Hepatocyte (in vitro differentiated cells): ENCODE measurements at regions not wholly inside any gene's neighbourhood (a gene's known extent, or its start where the extent isn't known, plus 50 kb on each side); places are given as distances from the start of the nearest gene placed in this dataset.

ENCODE experiments used
- EZH2 ChIP-seq: fragments of 200-600 bp; sonication (generic); IDR thresholded peaks from 2 replicates; pipeline ENCODE4 v1.6.1; 2016; ENCODE audit warnings: antibody characterized with exemption, mild to moderate bottlenecking, borderline replicate concordance
- TF ChIP-seq, protein P1 (sequence below): fragments of 200-600 bp; sonication (generic); IDR thresholded peaks from 2 replicates; pipeline ENCODE4 v1.5.1; 2016; ENCODE audit warnings: antibody characterized with exemption, mild to moderate bottlenecking; ENCODE audit not compliant: poor library complexity

DNA sequence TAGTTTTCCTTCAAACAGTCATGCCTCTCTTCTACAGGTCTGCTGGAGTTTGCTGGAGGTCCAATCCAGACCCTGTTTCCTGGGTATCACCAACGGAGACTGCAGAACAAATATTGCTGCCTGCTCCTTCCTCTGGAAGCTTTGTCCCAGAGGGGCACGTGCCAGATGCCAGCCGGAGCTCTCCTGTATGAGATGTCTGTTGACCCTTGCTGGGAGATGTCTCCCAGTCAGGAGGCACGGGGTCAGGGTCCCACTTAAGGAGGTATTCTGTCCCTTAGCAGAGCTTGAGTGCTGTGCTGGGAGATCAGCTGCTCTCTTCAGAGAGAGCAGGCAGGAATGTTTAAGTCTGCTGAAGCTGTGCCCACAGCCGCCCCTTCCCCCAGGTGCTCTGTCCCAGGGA is 666.9 kb downstream of the FRK start:
- TF ChIP-seq, protein P1, sequence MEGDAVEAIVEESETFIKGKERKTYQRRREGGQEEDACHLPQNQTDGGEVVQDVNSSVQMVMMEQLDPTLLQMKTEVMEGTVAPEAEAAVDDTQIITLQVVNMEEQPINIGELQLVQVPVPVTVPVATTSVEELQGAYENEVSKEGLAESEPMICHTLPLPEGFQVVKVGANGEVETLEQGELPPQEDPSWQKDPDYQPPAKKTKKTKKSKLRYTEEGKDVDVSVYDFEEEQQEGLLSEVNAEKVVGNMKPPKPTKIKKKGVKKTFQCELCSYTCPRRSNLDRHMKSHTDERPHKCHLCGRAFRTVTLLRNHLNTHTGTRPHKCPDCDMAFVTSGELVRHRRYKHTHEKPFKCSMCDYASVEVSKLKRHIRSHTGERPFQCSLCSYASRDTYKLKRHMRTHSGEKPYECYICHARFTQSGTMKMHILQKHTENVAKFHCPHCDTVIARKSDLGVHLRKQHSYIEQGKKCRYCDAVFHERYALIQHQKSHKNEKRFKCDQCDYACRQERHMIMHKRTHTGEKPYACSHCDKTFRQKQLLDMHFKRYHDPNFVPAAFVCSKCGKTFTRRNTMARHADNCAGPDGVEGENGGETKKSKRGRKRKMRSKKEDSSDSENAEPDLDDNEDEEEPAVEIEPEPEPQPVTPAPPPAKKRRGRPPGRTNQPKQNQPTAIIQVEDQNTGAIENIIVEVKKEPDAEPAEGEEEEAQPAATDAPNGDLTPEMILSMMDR: no peak
- TF ChIP-seq EZH2: no peak
